ENCODE measurements at regions not wholly inside any gene's neighbourhood (a gene's known extent, or its start where the extent isn't known, plus 50 kb on each side); places are given as distances from the start of the nearest gene placed in this dataset.

- no peak overlapping the region for H4K5ac ChIP-seq (ENCODE audit: insufficient read length, low read depth, low read length)
- TF ChIP-seq TCF12 (IDR thresholded peaks at IDR 0.05; ENCODE audit: low read depth, low read length) = no peak
- no peak overlapping the region for H3K4me2 ChIP-seq (ENCODE audit: insufficient read depth in 1 of 2, low read depth in 2 of 2, low read length in 2 of 2)
- no peaks in the 10 kb centered on the region for H3K36me3 ChIP-seq (ENCODE audit: control insufficient read depth in 2 of 4, insufficient read depth in 4 of 4, low read length in 3 of 4)
- no peak overlapping the region for H3K56ac ChIP-seq (replicated peaks; ENCODE audit: insufficient read length, low read depth, low read length)
- no peak overlapping the region for H2BK20ac ChIP-seq (ENCODE audit: low read length)
- no peak overlapping the region for H2BK12ac ChIP-seq (ENCODE audit: low read depth, low read length)
- H3K27ac ChIP-seq (ENCODE audit: low read depth, low read length) = no peak overlapping the region
- no peaks in the 10 kb centered on the region for H3K9me3 ChIP-seq (ENCODE audit: insufficient read depth in 2 of 2, low read depth in 1 of 2, low read length in 1 of 2)
- ChIA-PET CTCF (ENCODE audit: partially characterized antibody) (interaction anchor here (1.1 kb wide), 1 partner anchor 14 kb away, joined by 3 read pairs; no protein-coding TSS in a partner anchor), POLR2A (ENCODE audit: partially characterized antibody) (interaction anchor here (0.6 kb wide), 1 partner anchor 114 kb away, joined by 3 read pairs; no protein-coding TSS in a partner anchor)
- no peak for FAIRE-seq
- H3K79me1 ChIP-seq (ENCODE audit: low read depth, low read length) = no peaks in the 10 kb centered on the region
- H2BK120ac ChIP-seq (replicated peaks; ENCODE audit: low read depth, low read length) = no peak overlapping the region
- H3K9ac ChIP-seq (replicated peaks in 1 of 4; ENCODE audit: extremely low read depth in 1 of 4, low read depth in 3 of 4, low read length in 3 of 4) = no peak overlapping the region
- H3K4me3 ChIP-seq (ENCODE audit: extremely low read depth in 1 of 4, insufficient read depth in 2 of 4, low read depth in 3 of 4, low read length in 4 of 4) = no peak overlapping the region
- H3K18ac ChIP-seq (ENCODE audit: extremely low read depth, low read length) = no peak overlapping the region
- 84% methylated on average over 4 of the region's 4 CpGs; no CpG with 5 or more reads in 1 of the 2 experiments for WGBS, 2 experiments (ENCODE audit: extremely low coverage in 1 of 2, insufficient coverage in 1 of 2, insufficient read length in 1 of 2, insufficient replicate concordance in 2 of 2, low coverage in 1 of 2, low lambda C conversion rate in 2 of 2, missing lambda C conversion rate in 1 of 2)
- no peak overlapping the region for H3K4ac ChIP-seq (replicated peaks; ENCODE audit: insufficient read length, low read depth, low read length)
- DNase-seq (ENCODE audit: low read depth in 1 of 2, low spot score in 2 of 2) = no peak
- H4K91ac ChIP-seq (replicated peaks; ENCODE audit: insufficient read length, low read length) = no peak overlapping the region
- H2AFZ ChIP-seq (ENCODE audit: low read length) = no peak overlapping the region; the same call in 1 of the 2 replicates
- H4K8ac ChIP-seq (ENCODE audit: extremely low read depth, insufficient read depth, low read length) = no peak overlapping the region; the same call in 1 of the 2 replicates
- no peaks in the 10 kb centered on the region for H3K79me2 ChIP-seq (ENCODE audit: control insufficient read depth in 1 of 2, insufficient read depth in 2 of 2, low read length in 2 of 2)
- H3K27me3 ChIP-seq (replicated peaks in 1 of 4; ENCODE audit: control insufficient read depth in 3 of 4, extremely low read depth in 1 of 4, insufficient read depth in 3 of 4, low read length in 3 of 4) = no peaks in the 10 kb centered on the region
- no peak overlapping the region for H2AK5ac ChIP-seq (ENCODE audit: low read depth, low read length)
- H4K20me1 ChIP-seq (replicated peaks in 1 of 2; ENCODE audit: control insufficient read depth in 1 of 2, insufficient read depth in 2 of 2, low read length in 2 of 2) = no peaks in the 10 kb centered on the region
- no peak overlapping the region for H2BK5ac ChIP-seq (ENCODE audit: low read depth, low read length)
- H3K23ac ChIP-seq (ENCODE audit: insufficient read length) = no peak overlapping the region
- peaks cover 3 to 26% (median 22%) of the 10 kb centered on the region in 4 experiments; a peak in 5 of 7 replicates for H3K4me1 ChIP-seq (replicated peaks in 1 of 4; ENCODE audit: control insufficient read depth in 3 of 4, insufficient read depth in 4 of 4, low read length in 3 of 4)
- H3K23me2 ChIP-seq (ENCODE audit: low read depth, low read length) = 0 out of 2 replicates have a peak, but pooled peaks cover 2% of the 10 kb centered on the region
- H2BK15ac ChIP-seq (ENCODE audit: low read length) = no peak overlapping the region
- no peak overlapping the region for H3K14ac ChIP-seq (ENCODE audit: insufficient read length)
Observed at GRCh38 chr5:123810253-123810652, 298.3 kb downstream of the CSNK1G3 start.

Measured in H1 (cell line).